OCI-LY7 (cell line): ENCODE measurements at regions not wholly inside any gene's neighbourhood (a gene's known extent, or its start where the extent isn't known, plus 50 kb on each side); places are given as distances from the start of the nearest gene placed in this dataset.

Experiments
- BruUV-seq: library from RNA; stranded (reverse); fragments of 400-500 nt; replicated peaks from 2 replicates; lab custom pipeline; 2021; lab: Mats Ljungman, UMichigan
- CTCF ChIA-PET: fragments of 300-600 bp; sonication (Branson Sonifier 250); formaldehyde crosslinking; loops from one replicate; lab custom pipeline; 2022; ENCODE audit warnings: antibody characterized with exemption; ENCODE audit not compliant: unreplicated experiment; lab: Charles Lee
- POLR2A ChIA-PET: fragments of 300-600 bp; sonication (Branson Sonifier 250); formaldehyde crosslinking; loops from one replicate; lab custom pipeline; 2022; ENCODE audit warnings: antibody characterized with exemption; lab: Charles Lee
- DNase-seq: peaks from one replicate; pipeline ENCODE4 v3.0.0-alpha.2; 2015; ENCODE audit warnings: low spot score
- H2AFZ ChIP-seq: fragments of 200-600 bp; sonication (generic), shearing (Covaris generic); 2 replicates; pipeline ENCODE4 v1.6.1; 2014; ENCODE audit warnings: mild to moderate bottlenecking, antibody characterized with exemption, low read length, moderate library complexity
- H3K27ac ChIP-seq: fragments of 200-600 bp; sonication (generic); 2 replicates; pipeline ENCODE4 v1.5.1; 2014; ENCODE audit warnings: mixed run types, low read depth, mild to moderate bottlenecking, moderate library complexity, low read length, inconsistent platforms; ENCODE audit not compliant: poor library complexity, severe bottlenecking
- H3K36me3 ChIP-seq: fragments of 200-600 bp; sonication (generic); 2 replicates; pipeline ENCODE4 v1.6.1; 2014; ENCODE audit warnings: mild to moderate bottlenecking, antibody characterized with exemption, low read length, moderate library complexity, mixed read lengths; ENCODE audit not compliant: insufficient read depth
- H3K4me1 ChIP-seq: fragments of 200-600 bp; sonication (generic); 2 replicates; pipeline ENCODE4 v1.5.1; 2014; ENCODE audit warnings: mild to moderate bottlenecking, low read length; ENCODE audit not compliant: insufficient read depth, poor library complexity, severe bottlenecking
- H3K4me2 ChIP-seq: fragments of 200-600 bp; sonication (generic); 2 replicates; pipeline ENCODE4 v1.6.1; 2014; ENCODE audit warnings: mild to moderate bottlenecking, low read length
- H3K4me3 ChIP-seq: fragments of 200-600 bp; sonication (generic); 2 replicates; pipeline ENCODE4 v1.5.1; 2014; ENCODE audit warnings: mild to moderate bottlenecking, low read depth, low read length; ENCODE audit not compliant: poor library complexity, severe bottlenecking
- H3K79me2 ChIP-seq: fragments of 200-600 bp; sonication (generic); 2 replicates; pipeline ENCODE4 v1.6.1; 2016; ENCODE audit warnings: low read depth, mild to moderate bottlenecking, low read length, moderate library complexity, mixed read lengths; ENCODE audit not compliant: insufficient read depth
- H3K9me2 ChIP-seq: fragments of 200-600 bp; sonication (generic); 2 replicates; pipeline ENCODE4 v1.6.1; 2016; ENCODE audit warnings: mild to moderate bottlenecking, low read length, mixed read lengths; ENCODE audit not compliant: insufficient read depth
- H3K9me3 ChIP-seq: fragments of 200-600 bp; sonication (generic); 2 replicates; pipeline ENCODE4 v1.6.1; 2014; ENCODE audit warnings: mild to moderate bottlenecking, mixed run types, low read length, mixed read lengths
- H4K20me1 ChIP-seq: fragments of 200-600 bp; sonication (generic); 2 replicates; pipeline ENCODE4 v1.6.1; 2014; ENCODE audit warnings: mild to moderate bottlenecking, antibody characterized with exemption, low read length, moderate library complexity, mixed read lengths; ENCODE audit not compliant: insufficient read depth
- CTCF ChIP-seq: fragments of 200-600 bp; sonication (generic); conservative IDR thresholded peaks from 2 replicates; pipeline ENCODE4 v1.5.1; 2014; ENCODE audit warnings: mild to moderate bottlenecking, antibody characterized with exemption, low read length, moderate library complexity, mixed read lengths
- EZH2phosphoT487 ChIP-seq: fragments of 200-600 bp; sonication (generic); IDR thresholded peaks from 2 replicates; pipeline ENCODE4 v1.6.1; 2018; ENCODE audit warnings: low read depth, borderline replicate concordance, mild to moderate bottlenecking, mixed run types, antibody characterized with exemption, low read length, moderate library complexity, mixed read lengths
- intact Hi-C: fragments of 100-400 bp; cut with micrococcal nuclease; formaldehyde crosslinking; loops from one replicate; pipeline ENCODE4 v1.10.0; 2022; ENCODE audit not compliant: unreplicated experiment

- Histone ChIP-seq H3K9me2 (no peaks in the 10 kb centered on the region), H3K4me2 (no peak overlapping the region), H2AFZ (no peak overlapping the region), H3K9me3 (no peaks in the 10 kb centered on the region), H3K27ac (no peak overlapping the region), H3K79me2 (no peaks in the 10 kb centered on the region), H4K20me1 (no peaks in the 10 kb centered on the region), H3K4me1 (peaks cover 3% of the 10 kb centered on the region), H3K4me3 (no peak overlapping the region), H3K36me3 (no peaks in the 10 kb centered on the region)
- no TSS peak for BruUV-seq
- TF ChIP-seq EZH2phosphoT487, result no peak
- TF ChIP-seq CTCF, result no peak
- ChIA-PET POLR2A (no interaction called here), CTCF (no interaction called here)
- no peak for DNase-seq
- intact Hi-C loops, result no loop called here
Observed at GRCh38 chr12:46454981-46455380, 82.4 kb upstream of the SLC38A2 start.

- Histone ChIP-seq H2AFZ (no peak overlapping the region), H3K4me3 (no peak overlapping the region), H3K4me2 (no peak overlapping the region), H4K20me1 (no peaks in the 10 kb centered on the region), H3K36me3 (no peaks in the 10 kb centered on the region), H3K9me2 (no peaks in the 10 kb centered on the region), H3K27ac (no peak overlapping the region), H3K79me2 (no peaks in the 10 kb centered on the region), H3K4me1 (no peaks in the 10 kb centered on the region), H3K9me3 (no peaks in the 10 kb centered on the region)
- DNase-seq, result no peak
- intact Hi-C loops, result no loop called here
- ChIA-PET CTCF (no interaction called here), POLR2A (no interaction called here)
- BruUV-seq, result no TSS peak
- TF ChIP-seq CTCF (no peak), EZH2phosphoT487 (no peak)
Observed at GRCh38 chr12:46453428-46453827, 80.9 kb upstream of the SLC38A2 start.

- DNase-seq, result no peak
- Histone ChIP-seq H3K4me2 (no peak overlapping the region), H3K9me3 (no peaks in the 10 kb centered on the region), H2AFZ (no peak overlapping the region), H3K27ac (no peak overlapping the region), H3K4me1 (no peaks in the 10 kb centered on the region), H3K9me2 (no peaks in the 10 kb centered on the region), H4K20me1 (no peaks in the 10 kb centered on the region), H3K4me3 (no peak overlapping the region), H3K79me2 (no peaks in the 10 kb centered on the region), H3K36me3 (no peaks in the 10 kb centered on the region)
- POLR2A ChIA-PET, result no interaction called here
- TF ChIP-seq EZH2phosphoT487 (no peak), CTCF (no peak)
- no TSS peak for BruUV-seq
- CTCF ChIA-PET, result no interaction called here
- intact Hi-C loops, result no loop called here
Observed at GRCh38 chr12:46452776-46453175, 80.2 kb upstream of the SLC38A2 start.
